Stimulated activated CD8-positive, alpha-beta memory T cell treated with anti-CD3 and anti-CD28 coated beads, Interleukin-4, amount 100 ng/mL, for 1 hour (primary cell): ENCODE measurements at regions not wholly inside any gene's neighbourhood (a gene's known extent, or its start where the extent isn't known, plus 50 kb on each side); places are given as distances from the start of the nearest gene placed in this dataset.
"Not testable (repeated sequence)": the region's sequence is repeated elsewhere in the genome, so short reads cannot be mapped to it uniquely, and the experiment has no call there.

Experiments used
- DNase-seq, 2 donors: peaks; one replicate each; pipeline ENCODE4 v3.0.0-alpha.2; 2020; ENCODE audit warnings: low read depth in 2 of 2, low spot score in 1 of 2

DNA sequence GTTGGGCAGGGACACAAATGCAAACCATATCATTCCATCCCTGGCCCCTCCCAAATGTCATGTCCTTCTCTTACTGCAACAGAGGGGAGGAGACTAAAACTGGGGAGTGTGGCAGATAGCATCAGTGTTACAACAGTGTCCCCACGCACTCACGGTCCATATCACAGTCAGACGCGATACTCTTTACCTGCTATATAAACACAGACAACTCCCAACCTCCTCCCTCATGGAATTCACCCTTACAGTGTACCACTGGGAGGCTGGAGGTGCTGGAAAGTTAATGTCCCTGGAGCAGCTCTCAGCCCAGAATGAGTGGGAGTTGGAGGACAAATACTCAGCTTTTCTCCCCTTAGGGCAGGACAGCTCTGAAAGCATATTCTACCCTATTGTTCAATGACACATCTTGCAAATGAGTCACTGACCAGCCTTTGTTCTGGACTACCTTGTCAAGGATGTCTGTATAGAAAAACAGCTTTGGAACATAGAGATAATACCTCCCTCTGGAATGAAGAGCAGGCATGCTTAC is 445.9 kb downstream of the SETD4 start:
- no peak for DNase-seq

GRCh38 chr21:35611708-35612132 is 448.6 kb downstream of the SETD4 start:
- DNase-seq = no peak

GRCh38 chr21:35609263-35609662 is 451.1 kb downstream of the SETD4 start:
- DNase-seq = no peak

DNA sequence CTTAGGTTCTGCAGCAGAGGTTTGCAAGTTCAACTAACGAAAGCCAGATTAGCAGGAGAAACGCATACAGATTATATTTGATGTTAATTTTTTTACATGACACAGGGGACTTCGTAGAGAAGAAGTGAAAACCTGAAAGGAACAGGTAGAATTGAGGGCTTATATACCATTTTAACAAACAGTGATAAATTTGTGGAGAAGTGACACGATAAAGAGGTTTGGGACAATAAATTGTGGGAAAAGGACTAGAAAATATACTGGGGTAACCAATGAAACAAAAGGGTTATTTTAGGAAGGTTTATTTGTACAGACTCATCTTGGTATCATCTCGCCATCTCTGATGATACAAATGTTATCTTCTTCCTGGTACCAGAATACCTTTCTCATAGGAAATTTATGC is 452.9 kb downstream of the SETD4 start:
- DNase-seq = no peak

DNA sequence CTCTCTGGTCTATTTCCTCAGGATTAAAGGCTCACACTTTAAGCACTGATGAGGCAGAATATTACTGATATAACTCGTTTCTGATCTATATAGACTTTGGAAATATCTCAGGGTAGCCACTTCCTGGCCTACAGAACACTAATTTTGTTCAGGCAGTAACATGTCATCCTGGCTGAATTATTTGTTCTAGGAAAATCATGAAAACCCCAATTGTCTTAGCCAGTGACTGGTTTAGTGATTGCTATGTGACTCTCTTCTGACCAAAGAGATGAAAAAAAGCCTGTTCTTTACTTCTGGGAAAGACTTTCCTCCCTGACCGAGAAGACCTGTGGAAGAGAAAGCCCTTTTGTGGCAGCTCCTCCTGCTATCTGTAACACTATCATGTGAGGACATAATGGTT is 453.7 kb downstream of the SETD4 start:
- no peak for DNase-seq

- no peak for DNase-seq
Observed at GRCh38 chr21:35606146-35606545, 454.2 kb downstream of the SETD4 start.

DNA sequence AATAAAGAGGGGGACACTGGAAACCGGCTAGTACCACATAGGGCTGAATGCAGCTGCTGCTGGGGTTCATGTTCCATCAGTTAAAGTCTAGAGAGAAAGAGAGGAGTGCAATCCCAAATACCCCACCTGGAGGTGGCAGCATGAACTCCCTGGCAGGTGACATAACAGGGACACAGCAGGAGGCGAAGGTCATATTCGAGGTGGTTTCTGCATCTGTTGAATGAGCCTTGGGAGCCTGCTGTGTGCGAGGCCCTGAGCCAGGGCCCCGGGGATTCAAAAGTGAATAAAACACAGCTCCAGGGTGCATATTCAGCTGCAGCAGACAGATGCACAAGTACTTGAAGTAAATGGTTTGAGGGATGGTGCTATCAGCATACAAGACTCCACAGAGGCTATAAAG is 456.8 kb downstream of the SETD4 start:
- no peak for DNase-seq

GRCh38 chr21:35602811-35603362 is 457.4 kb downstream of the SETD4 start:
- no peak for DNase-seq

DNA sequence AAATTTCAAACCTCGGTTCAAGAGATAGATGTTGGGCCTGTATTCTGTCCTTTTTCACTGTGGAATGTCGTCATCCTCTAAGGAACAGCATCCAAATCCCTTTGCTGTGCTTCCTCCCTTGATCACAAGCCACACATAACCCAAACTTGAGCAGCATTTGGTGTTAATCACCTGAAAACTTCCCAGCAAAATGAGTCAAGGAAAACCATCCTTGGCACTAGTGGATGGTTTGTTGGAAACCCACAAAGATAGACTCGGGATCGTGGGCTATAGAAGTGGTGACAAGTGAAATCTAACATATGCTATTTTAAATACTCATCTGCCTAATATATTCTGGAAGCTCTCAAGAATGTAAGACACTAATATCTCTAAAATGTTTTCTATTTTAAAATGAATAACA is 459.1 kb downstream of the SETD4 start:
- DNase-seq = no peak

- DNase-seq = no peak
Observed at GRCh38 chr21:35599164-35599563, 461.2 kb downstream of the SETD4 start.

GRCh38 chr21:35597750-35598339 is 462.5 kb downstream of the SETD4 start:
- DNase-seq = no peak

DNA sequence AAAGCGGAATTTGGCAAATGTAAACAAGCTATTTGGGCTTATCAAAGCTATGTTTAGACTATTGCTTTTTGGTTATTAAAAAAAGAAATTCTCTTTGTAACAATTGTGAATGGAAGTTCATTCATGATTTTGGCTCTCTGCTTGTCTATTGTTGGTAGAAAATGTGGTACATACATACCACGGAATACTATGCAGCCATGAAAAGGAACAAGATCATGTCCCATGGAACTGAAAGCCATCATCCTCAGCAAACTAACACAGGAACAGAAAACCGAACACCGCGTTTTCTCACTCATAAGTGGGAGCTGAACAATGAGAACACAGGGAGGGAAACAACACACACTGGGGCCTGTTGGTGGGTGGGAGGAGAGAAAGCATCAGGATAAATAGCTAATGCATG is 465.4 kb downstream of the SETD4 start:
- DNase-seq = no peak

DNA sequence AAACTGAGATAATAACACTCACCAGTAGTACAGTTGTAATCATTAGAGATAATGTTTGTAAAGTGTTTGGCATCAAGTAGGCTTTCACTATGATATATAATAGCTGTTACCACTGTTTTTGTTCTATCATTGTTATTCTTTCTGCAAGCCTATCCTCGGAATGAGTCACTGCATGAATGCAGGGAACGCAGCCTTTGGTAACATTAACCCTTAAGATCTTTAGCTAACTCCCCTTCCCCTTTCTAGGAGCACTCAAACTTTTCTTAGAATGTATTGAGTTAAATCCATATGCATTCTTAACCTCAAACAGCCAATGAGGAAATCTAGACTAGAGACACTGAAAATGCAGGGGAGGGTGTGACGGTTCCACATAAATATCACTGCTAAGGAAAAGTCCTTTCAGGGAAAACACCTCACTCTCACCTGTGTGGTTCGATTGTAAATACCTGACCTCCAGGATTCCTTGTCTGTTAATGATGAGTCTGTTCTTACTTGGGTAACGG is 467.3 kb downstream of the SETD4 start:
- DNase-seq = no peak

- not testable (repeated sequence) for DNase-seq
Observed at GRCh38 chr21:35590284-35590683, 470.0 kb downstream of the SETD4 start.

DNA sequence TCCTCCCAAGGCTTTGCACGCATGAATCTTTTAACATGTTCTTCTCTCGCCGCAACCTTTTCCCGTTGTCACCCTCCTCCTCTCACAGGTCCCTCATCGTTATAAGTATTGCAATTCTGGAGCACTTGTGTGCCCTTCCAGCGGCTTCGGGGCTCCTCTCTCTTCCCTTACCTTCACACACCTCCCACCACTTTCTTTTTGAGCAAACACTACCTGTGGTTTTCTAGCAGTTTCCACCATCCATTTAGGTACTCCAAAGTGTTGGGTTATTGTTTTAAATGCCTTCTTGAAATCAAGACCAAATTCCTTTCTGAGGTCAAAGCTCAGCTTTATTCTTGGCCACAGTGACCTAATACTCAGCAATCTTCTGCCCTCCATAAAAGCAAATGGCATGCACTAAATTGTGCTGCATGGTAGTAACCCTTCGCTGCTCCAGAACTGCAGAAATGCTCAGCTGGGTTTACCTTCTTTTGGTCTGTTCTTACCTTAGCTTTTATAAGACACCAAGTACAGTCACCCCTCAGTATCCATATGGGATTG is 472.4 kb downstream of the SETD4 start:
- no peak for DNase-seq

DNA sequence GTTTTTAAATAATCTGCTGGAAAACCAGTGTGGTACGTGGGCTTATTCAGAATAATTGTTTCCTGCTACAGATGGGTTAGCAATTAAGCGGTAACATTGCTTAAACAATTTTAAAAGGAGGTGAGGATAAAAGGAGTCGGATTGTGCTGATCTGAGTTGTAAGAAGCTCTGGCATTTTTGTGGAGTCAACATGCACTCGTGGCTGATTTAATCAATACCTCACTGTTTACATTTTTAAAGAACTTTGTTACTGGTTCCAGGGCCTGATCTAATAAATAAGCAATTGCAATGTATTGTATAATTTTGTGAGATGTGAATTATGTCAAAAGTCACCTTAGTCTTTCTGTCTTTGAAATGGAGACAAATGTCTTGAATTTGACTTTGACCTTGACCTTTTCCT is 474.0 kb downstream of the SETD4 start:
- DNase-seq = no peak

DNA sequence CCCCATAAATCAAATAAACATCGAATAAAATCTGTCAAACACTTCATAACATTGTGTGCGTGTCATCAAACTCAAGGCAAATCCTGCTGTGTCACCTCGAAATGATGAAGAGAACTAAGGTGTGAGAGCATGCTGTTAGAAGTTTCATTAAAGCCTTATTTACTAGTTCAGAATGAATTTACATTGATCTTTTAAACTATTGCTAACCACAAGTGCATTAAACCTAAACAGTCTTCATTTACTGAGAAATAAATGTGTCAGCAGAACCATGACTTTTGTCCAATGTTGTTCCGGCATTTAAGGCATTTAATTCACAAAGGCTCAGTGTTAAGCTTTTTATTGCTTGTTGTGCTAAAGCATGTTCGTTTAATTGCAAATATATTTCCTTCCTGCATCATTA is 474.4 kb downstream of the SETD4 start:
- DNase-seq = no peak

DNA sequence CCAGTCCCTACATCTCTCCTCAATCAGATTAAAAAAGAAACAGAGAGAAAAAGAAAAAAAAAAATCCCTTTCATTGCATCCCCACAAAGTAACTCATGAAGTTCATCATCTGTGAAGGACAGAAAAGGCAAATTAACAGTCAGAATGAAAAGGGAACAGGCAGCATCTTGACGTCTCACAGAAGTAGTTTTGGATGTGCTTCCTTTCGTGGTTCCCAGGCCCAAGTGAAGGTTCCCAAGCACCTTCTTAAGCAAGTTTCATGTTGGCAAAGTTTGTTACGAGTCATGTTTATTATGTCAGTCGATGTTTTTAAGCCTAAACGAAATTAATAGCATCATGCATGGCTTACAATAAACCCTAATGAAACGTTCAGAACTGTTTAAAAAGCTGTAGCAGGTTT is 475.2 kb downstream of the SETD4 start:
- DNase-seq = no peak

- no peak for DNase-seq
Observed at GRCh38 chr21:35583566-35584216, 476.6 kb downstream of the SETD4 start.

DNA sequence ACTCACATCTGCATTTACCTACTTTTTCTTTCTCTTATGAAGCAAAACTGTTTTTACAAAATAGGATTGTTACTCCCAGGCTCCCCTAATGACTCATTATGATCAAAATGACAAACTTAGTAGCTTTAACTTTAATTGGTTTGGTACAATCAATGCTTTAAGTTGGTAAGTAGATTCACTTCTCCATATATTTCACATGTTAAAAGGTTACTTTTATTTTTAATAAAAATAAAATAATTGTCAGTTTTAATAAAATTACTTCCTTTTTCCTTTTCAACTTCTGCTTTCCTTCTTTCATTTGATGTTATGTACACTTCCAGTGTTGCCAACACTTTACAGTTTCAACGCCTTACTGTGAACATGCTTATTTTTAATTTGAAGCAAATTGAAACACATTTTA is 477.6 kb downstream of the SETD4 start:
- DNase-seq = no peak

DNA sequence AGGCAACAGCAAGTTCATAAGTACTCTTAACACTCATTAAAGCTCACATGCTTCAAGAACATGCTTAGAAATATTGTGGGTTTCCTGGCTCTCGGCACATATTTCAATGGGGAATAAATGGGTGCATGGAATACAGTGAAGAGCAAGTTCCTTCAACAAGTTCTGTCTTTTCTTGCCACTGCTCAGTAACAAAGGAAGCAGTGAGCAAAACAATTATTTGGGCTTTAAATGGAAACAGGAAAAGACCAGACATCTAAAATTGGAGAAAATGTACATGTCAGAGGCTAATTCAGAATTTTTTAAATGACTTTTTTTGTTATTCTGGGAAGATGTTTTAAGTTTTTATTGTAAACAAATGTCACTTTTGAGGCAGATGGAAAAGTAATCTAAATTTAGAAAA is 478.7 kb downstream of the SETD4 start:
- DNase-seq = no peak
